PC-3 (cell line): ENCODE measurements at regions not wholly inside any gene's neighbourhood (a gene's known extent, or its start where the extent isn't known, plus 50 kb on each side); places are given as distances from the start of the nearest gene placed in this dataset.

ENCODE experiments used
- EZH2 ChIP-seq: fragments of 300-600 bp; sonication (generic); IDR thresholded peaks from one replicate; pipeline ENCODE4 v1.6.1; 2017; ENCODE audit warnings: antibody characterized with exemption, mild to moderate bottlenecking, low read length; ENCODE audit not compliant: unreplicated experiment
- EZH2phosphoT487 ChIP-seq: fragments of 300-600 bp; sonication (generic); IDR thresholded peaks from 2 replicates; pipeline ENCODE4 v1.6.1; 2018; ENCODE audit warnings: mild to moderate bottlenecking, antibody characterized with exemption, low read length, borderline replicate concordance
- TF ChIP-seq, protein P1 (sequence below): fragments of 300-600 bp; sonication (generic); conservative IDR thresholded peaks from 2 replicates; pipeline ENCODE4 v1.5.1; 2017; ENCODE audit warnings: antibody characterized with exemption, low read depth, mild to moderate bottlenecking, low read length

DNA sequence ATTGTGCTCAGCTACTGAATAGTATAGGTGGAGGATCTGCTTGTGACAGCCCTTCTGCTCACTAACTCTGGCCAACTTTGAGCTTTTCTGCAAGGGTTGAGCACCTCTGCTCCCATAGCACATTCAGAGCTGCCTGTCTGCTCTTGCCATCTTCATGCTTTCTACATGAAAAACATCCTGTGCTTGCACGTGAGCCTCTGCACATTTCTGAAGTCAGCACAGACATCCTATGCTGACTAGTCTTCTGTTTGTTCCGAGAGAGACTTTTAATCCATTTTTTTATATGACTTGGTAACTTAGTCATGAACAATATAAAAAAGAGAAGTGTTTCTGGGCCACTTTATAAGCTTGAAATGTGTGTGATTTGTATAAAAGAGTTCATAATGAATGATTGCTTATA is 969.3 kb downstream of the TMTC2 start:
- TF ChIP-seq, protein P1, sequence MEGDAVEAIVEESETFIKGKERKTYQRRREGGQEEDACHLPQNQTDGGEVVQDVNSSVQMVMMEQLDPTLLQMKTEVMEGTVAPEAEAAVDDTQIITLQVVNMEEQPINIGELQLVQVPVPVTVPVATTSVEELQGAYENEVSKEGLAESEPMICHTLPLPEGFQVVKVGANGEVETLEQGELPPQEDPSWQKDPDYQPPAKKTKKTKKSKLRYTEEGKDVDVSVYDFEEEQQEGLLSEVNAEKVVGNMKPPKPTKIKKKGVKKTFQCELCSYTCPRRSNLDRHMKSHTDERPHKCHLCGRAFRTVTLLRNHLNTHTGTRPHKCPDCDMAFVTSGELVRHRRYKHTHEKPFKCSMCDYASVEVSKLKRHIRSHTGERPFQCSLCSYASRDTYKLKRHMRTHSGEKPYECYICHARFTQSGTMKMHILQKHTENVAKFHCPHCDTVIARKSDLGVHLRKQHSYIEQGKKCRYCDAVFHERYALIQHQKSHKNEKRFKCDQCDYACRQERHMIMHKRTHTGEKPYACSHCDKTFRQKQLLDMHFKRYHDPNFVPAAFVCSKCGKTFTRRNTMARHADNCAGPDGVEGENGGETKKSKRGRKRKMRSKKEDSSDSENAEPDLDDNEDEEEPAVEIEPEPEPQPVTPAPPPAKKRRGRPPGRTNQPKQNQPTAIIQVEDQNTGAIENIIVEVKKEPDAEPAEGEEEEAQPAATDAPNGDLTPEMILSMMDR = no peak
- TF ChIP-seq EZH2 (no peak), EZH2phosphoT487 (no peak)
